T-helper 17 cell (primary cell): ENCODE measurements at regions not wholly inside any gene's neighbourhood (a gene's known extent, or its start where the extent isn't known, plus 50 kb on each side); places are given as distances from the start of the nearest gene placed in this dataset.
"Not testable (repeated sequence)": the region's sequence is repeated elsewhere in the genome, so short reads cannot be mapped to it uniquely, and the experiment has no call there.

Source experiments
- ATAC-seq: fragments of 150-1000 bp; cut with Tn5 transposase; 2 replicates; pipeline ENCODE4 v1.10.0; 2021; ENCODE audit warnings: mild to moderate bottlenecking, moderate library complexity
- DNase-seq, 3 donors: peaks; one replicate each; pipeline versions ENCODE4 v3.0.0 to v3.0.0-alpha.2; 2020 to 2021
- H3K9me3 ChIP-seq: one replicate; pipeline ENCODE4 v1.7.0; 2013; ENCODE audit warnings: low read length, mild to moderate bottlenecking; ENCODE audit not compliant: control insufficient read depth, poor library complexity, severe bottlenecking
- H3K27ac Mint-ChIP-seq: one replicate; pipeline ENCODE4 v1.8.0; 2022; ENCODE audit warnings: mild to moderate bottlenecking, moderate library complexity, mixed read lengths
- H3K27me3 Mint-ChIP-seq: one replicate; pipeline ENCODE4 v1.8.0; 2022; ENCODE audit warnings: mixed read lengths
- H3K36me3 Mint-ChIP-seq: one replicate; pipeline ENCODE4 v1.8.0; 2022; ENCODE audit warnings: low read depth, mixed read lengths
- H3K4me1 Mint-ChIP-seq: one replicate; pipeline ENCODE4 v1.8.0; 2022; ENCODE audit warnings: mild to moderate bottlenecking, mixed read lengths
- H3K4me3 Mint-ChIP-seq: one replicate; pipeline ENCODE4 v1.8.0; 2022; ENCODE audit warnings: mild to moderate bottlenecking, moderate library complexity, mixed read lengths

- Mint-ChIP-seq H3K36me3 (no peaks in the 10 kb centered on the region), H3K4me3 (no peak overlapping the region), H3K4me1 (no peaks in the 10 kb centered on the region), H3K27ac (no peak overlapping the region), H3K27me3 (no peaks in the 10 kb centered on the region)
- no peak for ATAC-seq
- DNase-seq: no peak
- no peaks in the 10 kb centered on the region for H3K9me3 ChIP-seq
Measured at GRCh38 chr4:124936427-124936826, 223.9 kb upstream of the ANKRD50 start.

GRCh38 chr4:124934916-124935315 lies 222.4 kb upstream of the ANKRD50 start:
- ATAC-seq (no peak), DNase-seq (no peak)
- Mint-ChIP-seq H3K4me3 (no peak overlapping the region), H3K36me3 (no peaks in the 10 kb centered on the region), H3K27me3 (no peaks in the 10 kb centered on the region), H3K4me1 (no peaks in the 10 kb centered on the region), H3K27ac (no peak overlapping the region)
- no peaks in the 10 kb centered on the region for H3K9me3 ChIP-seq

- Mint-ChIP-seq H3K27ac (no peak overlapping the region), H3K27me3 (no peaks in the 10 kb centered on the region), H3K4me1 (no peaks in the 10 kb centered on the region), H3K36me3 (no peaks in the 10 kb centered on the region), H3K4me3 (no peak overlapping the region)
- ATAC-seq (no peak), DNase-seq (no peak)
- H3K9me3 ChIP-seq: no peaks in the 10 kb centered on the region
Measured at GRCh38 chr4:124933521-124933920, 221.0 kb upstream of the ANKRD50 start.

- ATAC-seq: no peak
Measured at GRCh38 chr4:124932447-124932846, 219.9 kb upstream of the ANKRD50 start.

GRCh38 chr4:124931050-124931449 lies 218.5 kb upstream of the ANKRD50 start:
- H3K9me3 ChIP-seq: no peaks in the 10 kb centered on the region
- DNase-seq (no peak), ATAC-seq (no peak)
- Mint-ChIP-seq H3K27ac (no peak overlapping the region), H3K4me1 (no peaks in the 10 kb centered on the region), H3K4me3 (no peak overlapping the region), H3K27me3 (no peaks in the 10 kb centered on the region), H3K36me3 (no peaks in the 10 kb centered on the region)

More at GRCh38 chr4:124932447-124932846, 219.9 kb upstream of the ANKRD50 start:
- Mint-ChIP-seq H3K4me3 (no peak overlapping the region), H3K36me3 (no peaks in the 10 kb centered on the region), H3K4me1 (no peaks in the 10 kb centered on the region), H3K27ac (no peak overlapping the region), H3K27me3 (no peaks in the 10 kb centered on the region)
- no peak for DNase-seq
- no peaks in the 10 kb centered on the region for H3K9me3 ChIP-seq

GRCh38 chr4:124922748-124923147 lies 210.2 kb upstream of the ANKRD50 start:
- H3K27ac Mint-ChIP-seq, H3K36me3 Mint-ChIP-seq, H3K4me3 Mint-ChIP-seq, H3K4me1 Mint-ChIP-seq, DNase-seq, ATAC-seq, H3K27me3 Mint-ChIP-seq, H3K9me3 ChIP-seq: not testable (repeated sequence)

- Mint-ChIP-seq H3K27ac (no peak overlapping the region), H3K27me3 (no peaks in the 10 kb centered on the region), H3K4me1 (no peaks in the 10 kb centered on the region), H3K4me3 (no peak overlapping the region), H3K36me3 (no peaks in the 10 kb centered on the region)
- no peak for DNase-seq
- no peaks in the 10 kb centered on the region for H3K9me3 ChIP-seq
- ATAC-seq: no peak
Measured at GRCh38 chr4:124918559-124919122, 206.1 kb upstream of the ANKRD50 start.

GRCh38 chr4:124915073-124915472 lies 202.5 kb upstream of the ANKRD50 start:
- no peaks in the 10 kb centered on the region for H3K9me3 ChIP-seq
- Mint-ChIP-seq H3K36me3 (no peaks in the 10 kb centered on the region), H3K27me3 (no peaks in the 10 kb centered on the region), H3K4me1 (no peaks in the 10 kb centered on the region), H3K4me3 (no peak overlapping the region), H3K27ac (no peak overlapping the region)
- ATAC-seq (no peak), DNase-seq (no peak)

- no peak overlapping the region for H3K4me3 Mint-ChIP-seq
- H3K27ac Mint-ChIP-seq: no peak overlapping the region
- no peak for ATAC-seq
- no peak for DNase-seq
- no peaks in the 10 kb centered on the region for H3K27me3 Mint-ChIP-seq
- H3K4me1 Mint-ChIP-seq: no peaks in the 10 kb centered on the region
- H3K9me3 ChIP-seq: no peaks in the 10 kb centered on the region
- no peaks in the 10 kb centered on the region for H3K36me3 Mint-ChIP-seq
Measured at GRCh38 chr4:124913237-124913636, 200.7 kb upstream of the ANKRD50 start.

- no peak for ATAC-seq
- H3K36me3 Mint-ChIP-seq: no peaks in the 10 kb centered on the region
- no peak overlapping the region for H3K27ac Mint-ChIP-seq
- no peaks in the 10 kb centered on the region for H3K27me3 Mint-ChIP-seq
- DNase-seq: no peak
- H3K4me3 Mint-ChIP-seq: no peak overlapping the region
- H3K9me3 ChIP-seq: no peaks in the 10 kb centered on the region
- no peaks in the 10 kb centered on the region for H3K4me1 Mint-ChIP-seq
Measured at GRCh38 chr4:124910327-124910726, 197.8 kb upstream of the ANKRD50 start.

- Mint-ChIP-seq H3K27ac (no peak overlapping the region), H3K36me3 (no peaks in the 10 kb centered on the region), H3K27me3 (no peaks in the 10 kb centered on the region), H3K4me1 (no peaks in the 10 kb centered on the region), H3K4me3 (no peak overlapping the region)
- no peaks in the 10 kb centered on the region for H3K9me3 ChIP-seq
- ATAC-seq: no peak
- DNase-seq: no peak
Measured at GRCh38 chr4:124907881-124908280, 195.3 kb upstream of the ANKRD50 start.

GRCh38 chr4:124905441-124905840 lies 192.9 kb upstream of the ANKRD50 start:
- H3K4me1 Mint-ChIP-seq: no peaks in the 10 kb centered on the region
- no peak overlapping the region for H3K4me3 Mint-ChIP-seq
- no peaks in the 10 kb centered on the region for H3K36me3 Mint-ChIP-seq
- no peaks in the 10 kb centered on the region for H3K9me3 ChIP-seq
- no peak for ATAC-seq
- no peak overlapping the region for H3K27ac Mint-ChIP-seq
- no peak for DNase-seq
- no peaks in the 10 kb centered on the region for H3K27me3 Mint-ChIP-seq

- no peak for DNase-seq
Measured at GRCh38 chr4:124904723-124905388, 192.3 kb upstream of the ANKRD50 start.

GRCh38 chr4:124903995-124904722 lies 191.6 kb upstream of the ANKRD50 start:
- DNase-seq (no peak), ATAC-seq (no peak)
- Mint-ChIP-seq H3K4me1 (no peaks in the 10 kb centered on the region), H3K36me3 (no peaks in the 10 kb centered on the region), H3K27ac (no peak overlapping the region), H3K4me3 (no peak overlapping the region), H3K27me3 (no peaks in the 10 kb centered on the region)
- H3K9me3 ChIP-seq: no peaks in the 10 kb centered on the region

More at GRCh38 chr4:124904723-124905388, 192.3 kb upstream of the ANKRD50 start:
- no peak for ATAC-seq
- Mint-ChIP-seq H3K4me3 (no peak overlapping the region), H3K27me3 (no peaks in the 10 kb centered on the region), H3K36me3 (no peaks in the 10 kb centered on the region), H3K4me1 (no peaks in the 10 kb centered on the region), H3K27ac (no peak overlapping the region)
- no peaks in the 10 kb centered on the region for H3K9me3 ChIP-seq
